Kidney glomerular epithelial cell (primary cell): ENCODE measurements at regions not wholly inside any gene's neighbourhood (a gene's known extent, or its start where the extent isn't known, plus 50 kb on each side); places are given as distances from the start of the nearest gene placed in this dataset.

Experiments
- DNase-seq: peaks from one replicate; lab custom pipeline; 2025; lab: John Stamatoyannopoulos, UW

DNA sequence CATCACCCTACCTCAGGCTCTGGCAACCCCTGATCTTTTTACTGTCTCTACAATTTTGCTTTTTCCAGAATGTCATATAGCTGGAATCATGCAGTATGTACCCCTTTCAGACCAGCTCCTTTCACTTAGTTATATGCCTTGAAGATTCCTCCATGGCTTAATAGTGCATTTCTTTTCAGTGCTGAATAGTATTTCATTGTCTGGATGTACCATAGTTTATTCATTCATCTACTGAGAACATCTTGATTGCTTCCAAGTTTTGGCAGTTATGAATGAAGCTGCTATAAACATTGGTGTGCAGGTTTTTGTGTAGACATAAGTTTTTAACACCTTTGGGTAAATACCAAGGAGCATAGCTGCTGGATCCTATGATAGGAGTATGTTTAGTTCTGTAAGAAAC lies 50.8 kb upstream of the ANP32A start:
- no peak for DNase-seq

DNA sequence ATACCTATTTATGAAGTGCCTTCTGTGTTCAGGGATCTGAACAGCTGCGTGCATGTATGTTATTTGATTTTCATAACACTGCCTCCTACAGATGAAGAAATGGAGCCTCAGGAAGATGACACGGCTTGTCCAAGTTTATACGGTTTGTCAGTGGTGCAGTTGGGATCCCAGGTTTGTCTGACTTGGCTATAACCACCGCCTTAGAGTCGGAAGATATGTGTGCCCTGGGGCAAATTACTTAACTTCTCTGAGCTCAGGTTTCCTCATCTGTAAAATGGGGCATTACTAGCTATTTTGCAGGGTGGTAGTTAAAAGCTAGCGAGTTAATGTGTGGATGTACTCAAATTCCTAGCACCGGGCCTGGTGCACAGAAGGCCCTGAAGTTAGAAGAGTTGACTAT lies 54.1 kb upstream of the ANP32A start:
- no peak for DNase-seq

DNA sequence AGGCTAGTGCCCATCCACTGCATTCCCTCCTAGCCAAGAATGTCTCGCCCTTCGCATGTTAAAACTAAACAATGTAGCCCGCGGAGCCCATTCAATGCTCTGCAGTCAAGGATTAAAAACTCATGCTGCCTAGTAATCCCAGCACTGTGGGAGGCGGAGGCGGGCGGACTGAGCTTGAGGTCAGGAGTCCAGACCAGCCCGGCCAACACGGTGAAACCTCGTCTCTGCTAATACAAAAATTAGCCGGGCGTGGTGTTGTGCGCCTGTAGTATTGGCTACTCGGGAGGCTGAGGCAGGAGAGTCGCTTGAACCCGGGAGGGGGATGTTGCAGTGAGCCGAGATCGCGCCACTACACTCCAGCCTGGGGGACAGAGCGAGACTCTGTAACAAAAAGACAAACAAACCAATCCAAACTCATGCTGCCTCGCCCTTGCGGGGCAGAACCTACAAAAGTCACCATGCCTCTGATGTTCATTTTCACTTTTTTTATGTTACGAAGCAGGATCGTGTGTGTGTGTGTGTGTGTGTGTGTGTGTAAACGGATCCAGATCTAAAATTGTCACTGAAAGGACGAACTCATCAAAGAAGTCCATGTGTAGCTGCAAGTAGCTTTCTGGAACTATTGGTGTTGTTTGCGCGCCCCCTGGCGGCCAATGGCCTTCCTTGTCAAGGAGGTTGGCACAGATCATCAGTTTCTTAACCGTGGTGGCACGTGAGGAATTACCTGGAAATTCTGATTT lies 54.8 kb upstream of the SPESP1 start:
- peak; percentile 68 for DNase-seq

GRCh38 chr15:68877626-68878025 lies 52.7 kb upstream of the SPESP1 start:
- DNase-seq, result no peak

GRCh38 chr15:68880382-68880781 lies 49.9 kb upstream of the SPESP1 start:
- no peak for DNase-seq
